Liver (tissue), 3 donors: ENCODE measurements at regions not wholly inside any gene's neighbourhood (a gene's known extent, or its start where the extent isn't known, plus 50 kb on each side); places are given as distances from the start of the nearest gene placed in this dataset.

Experiments used
- EGR1 ChIP-seq, 2 donors: IDR thresholded peaks; 2 replicates each; pipeline ENCODE4 v1.6.1; 2016 to 2018; ENCODE audit warnings: antibody characterized with exemption in 2 of 2, low read depth in 2 of 2
- RAD21 ChIP-seq, 2 donors: IDR thresholded peaks; 2 replicates each; pipeline ENCODE4 v1.6.1; 2016; ENCODE audit warnings: antibody characterized with exemption in 2 of 2, mild to moderate bottlenecking in 2 of 2
- SP1 ChIP-seq: IDR thresholded peaks from 2 replicates; pipeline ENCODE4 v1.6.1; 2018; ENCODE audit warnings: antibody characterized with exemption, mild to moderate bottlenecking
- TAF1 ChIP-seq: conservative IDR thresholded peaks from 2 replicates; pipeline ENCODE4 v1.6.1; 2016; ENCODE audit warnings: antibody characterized with exemption, mild to moderate bottlenecking
- TF ChIP-seq, protein P1 (sequence below): fragments of 150-350 bp; IDR thresholded peaks from 2 replicates; pipeline ENCODE4 v1.5.1; 2017; ENCODE audit warnings: improper control_type of control experiment, low read depth, low read length; ENCODE audit not compliant: missing input control
- TF ChIP-seq, protein P2 (sequence below): IDR thresholded peaks from 2 replicates; pipeline ENCODE4 v1.6.1; 2016; ENCODE audit warnings: antibody characterized with exemption, mild to moderate bottlenecking
- TF ChIP-seq, protein P3 (sequence below): IDR thresholded peaks from 2 replicates; pipeline ENCODE4 v1.6.1; 2016; ENCODE audit warnings: antibody characterized with exemption
- donor health status: healthy.
- donor health status: healthy.

GRCh38 chr20:50299325-50299629 is 108.6 kb downstream of the CEBPB start:
- no peak for TF ChIP-seq SP1
- TF ChIP-seq RAD21 (IDR thresholded peaks at IDR 0.05): no peak
- TF ChIP-seq, protein P1, sequence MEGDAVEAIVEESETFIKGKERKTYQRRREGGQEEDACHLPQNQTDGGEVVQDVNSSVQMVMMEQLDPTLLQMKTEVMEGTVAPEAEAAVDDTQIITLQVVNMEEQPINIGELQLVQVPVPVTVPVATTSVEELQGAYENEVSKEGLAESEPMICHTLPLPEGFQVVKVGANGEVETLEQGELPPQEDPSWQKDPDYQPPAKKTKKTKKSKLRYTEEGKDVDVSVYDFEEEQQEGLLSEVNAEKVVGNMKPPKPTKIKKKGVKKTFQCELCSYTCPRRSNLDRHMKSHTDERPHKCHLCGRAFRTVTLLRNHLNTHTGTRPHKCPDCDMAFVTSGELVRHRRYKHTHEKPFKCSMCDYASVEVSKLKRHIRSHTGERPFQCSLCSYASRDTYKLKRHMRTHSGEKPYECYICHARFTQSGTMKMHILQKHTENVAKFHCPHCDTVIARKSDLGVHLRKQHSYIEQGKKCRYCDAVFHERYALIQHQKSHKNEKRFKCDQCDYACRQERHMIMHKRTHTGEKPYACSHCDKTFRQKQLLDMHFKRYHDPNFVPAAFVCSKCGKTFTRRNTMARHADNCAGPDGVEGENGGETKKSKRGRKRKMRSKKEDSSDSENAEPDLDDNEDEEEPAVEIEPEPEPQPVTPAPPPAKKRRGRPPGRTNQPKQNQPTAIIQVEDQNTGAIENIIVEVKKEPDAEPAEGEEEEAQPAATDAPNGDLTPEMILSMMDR: no peak
- TF ChIP-seq TAF1: no peak
- TF ChIP-seq, protein P2, sequence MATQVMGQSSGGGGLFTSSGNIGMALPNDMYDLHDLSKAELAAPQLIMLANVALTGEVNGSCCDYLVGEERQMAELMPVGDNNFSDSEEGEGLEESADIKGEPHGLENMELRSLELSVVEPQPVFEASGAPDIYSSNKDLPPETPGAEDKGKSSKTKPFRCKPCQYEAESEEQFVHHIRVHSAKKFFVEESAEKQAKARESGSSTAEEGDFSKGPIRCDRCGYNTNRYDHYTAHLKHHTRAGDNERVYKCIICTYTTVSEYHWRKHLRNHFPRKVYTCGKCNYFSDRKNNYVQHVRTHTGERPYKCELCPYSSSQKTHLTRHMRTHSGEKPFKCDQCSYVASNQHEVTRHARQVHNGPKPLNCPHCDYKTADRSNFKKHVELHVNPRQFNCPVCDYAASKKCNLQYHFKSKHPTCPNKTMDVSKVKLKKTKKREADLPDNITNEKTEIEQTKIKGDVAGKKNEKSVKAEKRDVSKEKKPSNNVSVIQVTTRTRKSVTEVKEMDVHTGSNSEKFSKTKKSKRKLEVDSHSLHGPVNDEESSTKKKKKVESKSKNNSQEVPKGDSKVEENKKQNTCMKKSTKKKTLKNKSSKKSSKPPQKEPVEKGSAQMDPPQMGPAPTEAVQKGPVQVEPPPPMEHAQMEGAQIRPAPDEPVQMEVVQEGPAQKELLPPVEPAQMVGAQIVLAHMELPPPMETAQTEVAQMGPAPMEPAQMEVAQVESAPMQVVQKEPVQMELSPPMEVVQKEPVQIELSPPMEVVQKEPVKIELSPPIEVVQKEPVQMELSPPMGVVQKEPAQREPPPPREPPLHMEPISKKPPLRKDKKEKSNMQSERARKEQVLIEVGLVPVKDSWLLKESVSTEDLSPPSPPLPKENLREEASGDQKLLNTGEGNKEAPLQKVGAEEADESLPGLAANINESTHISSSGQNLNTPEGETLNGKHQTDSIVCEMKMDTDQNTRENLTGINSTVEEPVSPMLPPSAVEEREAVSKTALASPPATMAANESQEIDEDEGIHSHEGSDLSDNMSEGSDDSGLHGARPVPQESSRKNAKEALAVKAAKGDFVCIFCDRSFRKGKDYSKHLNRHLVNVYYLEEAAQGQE: no peak
- no peak for TF ChIP-seq EGR1 (IDR thresholded peaks at IDR 0.05; ENCODE audit: low read depth in 2 of 2)
- TF ChIP-seq, protein P3, sequence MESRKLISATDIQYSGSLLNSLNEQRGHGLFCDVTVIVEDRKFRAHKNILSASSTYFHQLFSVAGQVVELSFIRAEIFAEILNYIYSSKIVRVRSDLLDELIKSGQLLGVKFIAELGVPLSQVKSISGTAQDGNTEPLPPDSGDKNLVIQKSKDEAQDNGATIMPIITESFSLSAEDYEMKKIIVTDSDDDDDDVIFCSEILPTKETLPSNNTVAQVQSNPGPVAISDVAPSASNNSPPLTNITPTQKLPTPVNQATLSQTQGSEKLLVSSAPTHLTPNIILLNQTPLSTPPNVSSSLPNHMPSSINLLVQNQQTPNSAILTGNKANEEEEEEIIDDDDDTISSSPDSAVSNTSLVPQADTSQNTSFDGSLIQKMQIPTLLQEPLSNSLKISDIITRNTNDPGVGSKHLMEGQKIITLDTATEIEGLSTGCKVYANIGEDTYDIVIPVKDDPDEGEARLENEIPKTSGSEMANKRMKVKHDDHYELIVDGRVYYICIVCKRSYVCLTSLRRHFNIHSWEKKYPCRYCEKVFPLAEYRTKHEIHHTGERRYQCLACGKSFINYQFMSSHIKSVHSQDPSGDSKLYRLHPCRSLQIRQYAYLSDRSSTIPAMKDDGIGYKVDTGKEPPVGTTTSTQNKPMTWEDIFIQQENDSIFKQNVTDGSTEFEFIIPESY: no peak
